Activated CD8-positive, alpha-beta T cell treated with anti-CD3 and anti-CD28 coated beads, Interleukin-2, amount 10 ng/mL, durations not matched to agents 7 days and 5 days (primary cell): ENCODE measurements at regions not wholly inside any gene's neighbourhood (a gene's known extent, or its start where the extent isn't known, plus 50 kb on each side); places are given as distances from the start of the nearest gene placed in this dataset.

Experiments used
- ATAC-seq: fragments of 150-1000 bp; cut with Tn5 transposase; one replicate; pipeline ENCODE4 v1.10.0; 2021; ENCODE audit warnings: moderate library complexity
- CTCF ChIA-PET: fragments of 350-600 bp; sonication (Branson Sonifier 250); formaldehyde crosslinking; loops from one replicate; lab custom pipeline; 2021; ENCODE audit warnings: antibody characterized with exemption; lab: Charles Lee
- POLR2A ChIA-PET: fragments of 350-600 bp; sonication (Branson Sonifier 250); formaldehyde crosslinking; loops from one replicate; lab custom pipeline; 2021; ENCODE audit warnings: antibody characterized with exemption; lab: Charles Lee
- DNase-seq: peaks from one replicate; pipeline ENCODE4 v3.0.0-alpha.2; 2020
- H3K27ac Mint-ChIP-seq: one replicate; pipeline ENCODE4 v1.8.0; 2021; ENCODE audit warnings: mild to moderate bottlenecking, mixed read lengths
- H3K27me3 Mint-ChIP-seq: one replicate; pipeline ENCODE4 v1.8.0; 2021; ENCODE audit warnings: low read depth, mixed read lengths
- H3K36me3 Mint-ChIP-seq: one replicate; pipeline ENCODE4 v1.8.0; 2021; ENCODE audit warnings: low read depth, mixed read lengths
- H3K4me1 Mint-ChIP-seq: one replicate; pipeline ENCODE4 v1.8.0; 2021; ENCODE audit warnings: low read depth, mixed read lengths
- H3K4me3 Mint-ChIP-seq: one replicate; pipeline ENCODE4 v1.8.0; 2021; ENCODE audit warnings: mild to moderate bottlenecking, mixed read lengths
- H3K9me3 Mint-ChIP-seq: one replicate; pipeline ENCODE4 v1.8.0; 2022; ENCODE audit warnings: mixed read lengths; ENCODE audit not compliant: insufficient read depth

- no peak for ATAC-seq
- no peaks in the 10 kb centered on the region for H3K9me3 Mint-ChIP-seq
- ChIA-PET POLR2A (no interaction called here), CTCF (no interaction called here)
- H3K27ac Mint-ChIP-seq = no peak overlapping the region
- H3K36me3 Mint-ChIP-seq = no peaks in the 10 kb centered on the region
- H3K4me3 Mint-ChIP-seq = no peak overlapping the region
- DNase-seq = no peak
- peaks cover 3% of the 10 kb centered on the region for H3K4me1 Mint-ChIP-seq
- peaks cover 14% of the 10 kb centered on the region for H3K27me3 Mint-ChIP-seq
These were observed 84.5 kb upstream of the IRS2 start for GRCh38 chr13:109870696-109871370.

GRCh38 chr13:109870274-109870673, 83.9 kb upstream of the IRS2 start:
- peaks cover 3% of the 10 kb centered on the region for H3K4me1 Mint-ChIP-seq
- no peaks in the 10 kb centered on the region for H3K9me3 Mint-ChIP-seq
- H3K27ac Mint-ChIP-seq = no peak overlapping the region
- ATAC-seq = no peak
- POLR2A ChIA-PET = no interaction called here
- H3K4me3 Mint-ChIP-seq = no peak overlapping the region
- peaks cover 14% of the 10 kb centered on the region for H3K27me3 Mint-ChIP-seq
- CTCF ChIA-PET = no interaction called here
- H3K36me3 Mint-ChIP-seq = no peaks in the 10 kb centered on the region
- DNase-seq = no peak

DNA sequence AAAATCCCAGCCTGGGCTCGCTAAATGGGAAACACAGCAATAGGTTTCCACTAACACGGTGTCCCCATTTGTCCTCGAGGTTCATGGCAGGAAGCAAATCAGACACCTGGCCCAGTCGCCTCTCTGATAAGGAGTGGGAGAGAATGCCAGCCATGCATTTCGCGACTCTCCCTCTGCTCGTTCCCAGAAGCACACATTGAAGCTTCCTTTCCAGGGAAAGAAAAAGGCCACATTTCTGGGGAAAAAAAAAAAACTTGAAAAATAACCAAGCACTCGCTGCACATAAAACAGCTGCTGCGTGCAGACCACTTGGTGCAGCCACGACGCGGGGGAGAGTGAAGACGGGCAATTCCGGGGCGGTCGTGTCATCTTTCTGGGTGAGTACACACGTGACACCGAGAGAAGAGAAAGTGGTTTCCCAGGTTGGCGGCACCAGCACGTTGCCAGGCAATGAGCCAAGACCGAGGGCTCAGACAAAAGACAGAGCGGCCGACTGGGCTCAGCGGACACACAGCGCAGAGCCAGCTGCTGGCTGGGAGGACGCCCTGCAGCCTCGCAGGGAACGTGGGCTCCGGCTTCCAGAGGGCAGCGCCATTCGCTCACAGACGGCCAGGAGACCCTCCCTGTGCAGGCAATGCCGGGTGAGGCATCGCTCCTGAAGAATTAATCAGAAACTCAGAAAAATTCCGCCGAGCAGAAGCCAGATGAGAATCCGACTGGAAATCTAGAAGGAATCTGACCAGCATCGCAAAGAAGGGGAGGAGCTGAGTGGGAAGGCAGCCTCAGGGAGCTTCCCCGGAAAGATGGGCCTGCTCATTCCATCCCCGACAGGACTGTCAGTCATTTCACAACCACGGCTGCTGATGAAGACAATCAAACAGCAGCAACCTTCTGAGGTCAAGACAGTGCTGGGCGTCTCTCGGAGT, 83.2 kb upstream of the IRS2 start:
- H3K27me3 Mint-ChIP-seq = peaks cover 14% of the 10 kb centered on the region
- ATAC-seq = peak; percentile 51
- CTCF ChIA-PET = no interaction called here

DNA sequence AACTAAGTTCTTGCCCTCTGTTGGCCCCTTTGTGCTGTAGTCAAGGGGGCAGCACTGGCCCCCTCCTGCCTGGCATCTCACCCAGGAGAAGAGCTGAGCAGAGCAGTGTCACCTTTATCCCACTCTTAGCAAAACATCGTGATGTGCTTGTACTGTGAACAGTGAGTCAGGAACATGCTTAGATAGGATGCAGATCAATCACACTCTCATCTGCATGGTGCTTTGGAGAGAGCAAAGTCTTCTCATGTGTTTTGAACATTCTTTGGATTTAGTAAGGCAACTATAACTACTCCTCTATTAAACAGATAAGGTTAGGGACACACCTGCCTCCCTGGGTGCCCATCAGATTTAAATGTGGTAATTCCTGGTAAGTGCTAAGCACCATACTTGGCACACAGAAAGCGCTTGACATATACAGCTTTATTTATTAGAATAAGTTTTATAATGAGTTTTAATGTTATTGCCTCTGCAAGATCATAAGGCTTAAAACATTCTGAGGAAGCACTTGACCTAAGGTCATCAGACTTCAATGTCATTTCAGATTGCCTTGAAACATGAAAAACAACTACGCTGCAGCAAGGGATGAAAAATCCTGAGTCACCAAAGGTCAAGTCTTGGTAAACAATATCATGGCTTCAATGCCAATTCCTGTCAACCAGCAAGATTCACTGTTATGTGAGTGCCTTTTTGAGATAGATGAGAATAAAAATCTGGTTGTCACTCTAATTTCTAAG, 82.4 kb upstream of the IRS2 start:
- ATAC-seq = no peak
- Mint-ChIP-seq H3K27me3 (peaks cover 14% of the 10 kb centered on the region), H3K4me3 (no peak overlapping the region), H3K36me3 (no peaks in the 10 kb centered on the region), H3K9me3 (no peaks in the 10 kb centered on the region), H3K4me1 (peaks cover 3% of the 10 kb centered on the region), H3K27ac (no peak overlapping the region)
- DNase-seq = no peak
- ChIA-PET POLR2A (no interaction called here), CTCF (no interaction called here)

More for the DNA sequence above, 83.2 kb upstream of the IRS2 start:
- H3K36me3 Mint-ChIP-seq = no peaks in the 10 kb centered on the region
- H3K27ac Mint-ChIP-seq = no peak overlapping the region
- H3K4me1 Mint-ChIP-seq = peaks cover 3% of the 10 kb centered on the region
- H3K4me3 Mint-ChIP-seq = peak overlapping the region; percentile 39
- DNase-seq = peak; percentile 39
- H3K9me3 Mint-ChIP-seq = no peaks in the 10 kb centered on the region
- POLR2A ChIA-PET = no interaction called here

GRCh38 chr13:109867766-109868165, 81.4 kb upstream of the IRS2 start:
- H3K4me1 Mint-ChIP-seq = peaks cover 3% of the 10 kb centered on the region
- no peaks in the 10 kb centered on the region for H3K36me3 Mint-ChIP-seq
- POLR2A ChIA-PET = no interaction called here
- CTCF ChIA-PET = no interaction called here
- peaks cover 17% of the 10 kb centered on the region for H3K27me3 Mint-ChIP-seq
- DNase-seq (no peak), ATAC-seq (no peak)
- no peaks in the 10 kb centered on the region for H3K9me3 Mint-ChIP-seq
- H3K4me3 Mint-ChIP-seq = no peak overlapping the region
- no peak overlapping the region for H3K27ac Mint-ChIP-seq

DNA sequence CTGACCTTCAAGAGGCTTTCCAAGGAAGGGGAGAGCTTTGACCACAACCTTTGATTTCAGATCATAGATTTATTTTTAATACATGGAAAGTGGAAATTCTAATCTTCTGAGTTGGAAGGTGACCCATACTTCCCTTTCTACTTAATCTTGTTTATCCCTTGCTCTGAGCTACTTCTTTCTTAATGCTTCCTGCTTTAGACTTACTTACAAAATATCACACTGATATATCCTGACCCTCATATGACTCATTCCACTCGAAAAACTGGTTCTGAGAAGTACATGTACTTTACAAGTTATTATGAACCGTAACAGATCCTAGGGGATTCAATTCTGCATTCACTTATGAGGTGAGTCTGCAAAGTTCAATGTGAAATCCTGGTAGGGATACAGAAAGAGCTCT, 76.2 kb upstream of the IRS2 start:
- ChIA-PET POLR2A (no interaction called here), CTCF (no interaction called here)
- no peak for DNase-seq
- Mint-ChIP-seq H3K9me3 (no peaks in the 10 kb centered on the region), H3K36me3 (no peaks in the 10 kb centered on the region), H3K27ac (no peak overlapping the region), H3K4me3 (no peak overlapping the region), H3K4me1 (no peaks in the 10 kb centered on the region), H3K27me3 (peaks cover 20% of the 10 kb centered on the region)
- no peak for ATAC-seq

DNA sequence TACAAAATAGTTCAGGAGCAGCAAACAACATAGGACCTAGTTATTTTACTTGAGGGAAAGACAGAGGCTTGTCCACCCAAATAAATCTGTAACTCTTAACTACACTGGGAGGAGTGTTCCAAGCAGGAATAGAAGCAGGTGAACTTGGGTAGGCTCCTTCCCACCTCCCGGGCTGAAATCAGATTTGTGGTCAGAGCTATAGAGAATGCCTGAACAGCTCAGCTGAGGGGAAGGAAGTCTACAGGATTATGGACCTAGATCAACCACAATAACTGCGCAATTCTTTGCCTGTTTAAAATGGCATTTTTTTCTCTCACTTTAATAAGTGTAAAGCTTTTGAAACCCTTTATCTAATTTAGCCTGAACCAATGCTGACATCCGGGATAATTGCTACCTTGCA, 73.5 kb upstream of the IRS2 start:
- H3K27me3 Mint-ChIP-seq = peaks cover 14% of the 10 kb centered on the region
- ATAC-seq = no peak
- POLR2A ChIA-PET = interaction anchor here (0.5 kb wide), 1 partner anchor 344 kb away, joined by 4 read pairs; no protein-coding TSS in a partner anchor
- CTCF ChIA-PET = no interaction called here
- no peaks in the 10 kb centered on the region for H3K9me3 Mint-ChIP-seq
- H3K36me3 Mint-ChIP-seq = no peaks in the 10 kb centered on the region
- no peak overlapping the region for H3K4me3 Mint-ChIP-seq
- DNase-seq = no peak
- no peak overlapping the region for H3K27ac Mint-ChIP-seq
- H3K4me1 Mint-ChIP-seq = no peaks in the 10 kb centered on the region

DNA sequence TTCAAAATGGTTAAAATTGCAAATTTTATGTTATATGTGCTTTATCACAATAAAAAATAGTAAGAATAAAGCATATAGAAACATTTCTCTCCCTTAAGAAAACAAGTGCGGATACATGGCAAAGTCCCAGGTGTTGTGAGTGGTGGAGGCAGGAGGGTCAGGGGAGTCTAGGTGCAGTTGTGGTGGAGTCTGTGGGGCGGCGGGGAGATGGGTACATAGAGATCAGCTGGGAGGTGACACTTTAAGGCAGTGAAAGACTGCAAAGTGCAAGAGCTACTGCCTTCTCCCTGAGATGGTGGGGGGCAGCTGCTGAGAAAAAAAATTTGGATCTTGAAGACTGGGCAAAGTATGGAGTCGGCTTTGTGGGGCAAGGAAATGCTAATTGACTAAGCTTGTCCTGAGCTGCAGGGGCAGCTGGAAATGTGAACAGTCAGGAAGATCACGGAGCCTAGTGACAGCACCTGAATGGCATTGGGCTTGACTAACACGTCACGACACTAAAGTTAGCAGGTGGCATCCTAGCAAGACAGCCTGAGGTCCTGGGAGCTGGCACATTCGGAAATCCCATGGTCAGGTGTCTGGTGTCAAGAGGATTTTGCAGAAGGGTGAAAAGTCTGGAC, 72.9 kb upstream of the IRS2 start:
- Mint-ChIP-seq H3K27ac (no peak overlapping the region), H3K4me1 (no peaks in the 10 kb centered on the region), H3K36me3 (no peaks in the 10 kb centered on the region), H3K4me3 (no peak overlapping the region), H3K27me3 (peaks cover 16% of the 10 kb centered on the region), H3K9me3 (no peaks in the 10 kb centered on the region)
- ATAC-seq (no peak), DNase-seq (no peak)
- ChIA-PET POLR2A (interaction anchor here (0.5 kb wide), 1 partner anchor 345 kb away, joined by 4 read pairs; no protein-coding TSS in a partner anchor), CTCF (no interaction called here)

DNA sequence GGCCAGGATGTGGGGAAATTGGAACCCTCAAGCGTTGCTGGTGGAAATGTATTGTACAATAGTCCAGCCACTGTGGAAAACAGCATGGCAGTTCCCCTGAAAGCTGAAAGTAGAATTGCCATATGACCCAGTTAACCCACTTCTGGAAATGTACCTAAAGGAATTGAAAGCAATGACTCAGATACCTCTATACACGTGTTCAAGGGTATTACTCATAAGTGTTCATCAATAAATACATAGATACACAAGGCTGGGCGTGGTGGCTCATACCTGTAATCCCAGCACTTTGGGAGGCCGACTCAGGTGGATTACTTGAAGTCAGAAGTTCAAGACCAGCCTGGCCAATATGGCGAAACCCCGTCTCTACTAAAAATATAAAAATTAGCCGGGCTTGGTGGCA, 71.9 kb upstream of the IRS2 start:
- H3K4me1 Mint-ChIP-seq = no peaks in the 10 kb centered on the region
- ChIA-PET POLR2A (no interaction called here), CTCF (no interaction called here)
- no peak overlapping the region for H3K27ac Mint-ChIP-seq
- H3K36me3 Mint-ChIP-seq = no peaks in the 10 kb centered on the region
- peaks cover 16% of the 10 kb centered on the region for H3K27me3 Mint-ChIP-seq
- H3K9me3 Mint-ChIP-seq = no peaks in the 10 kb centered on the region
- no peak for ATAC-seq
- DNase-seq = no peak
- no peak overlapping the region for H3K4me3 Mint-ChIP-seq

GRCh38 chr13:109857803-109858202, 71.4 kb upstream of the IRS2 start:
- Mint-ChIP-seq H3K4me3 (no peak overlapping the region), H3K36me3 (no peaks in the 10 kb centered on the region), H3K27ac (no peak overlapping the region), H3K9me3 (no peaks in the 10 kb centered on the region), H3K27me3 (peaks cover 14% of the 10 kb centered on the region), H3K4me1 (no peaks in the 10 kb centered on the region)
- ChIA-PET CTCF (no interaction called here), POLR2A (no interaction called here)
- DNase-seq (no peak), ATAC-seq (no peak)

- Mint-ChIP-seq H3K36me3 (no peaks in the 10 kb centered on the region), H3K27ac (no peak overlapping the region), H3K9me3 (no peaks in the 10 kb centered on the region), H3K4me1 (no peaks in the 10 kb centered on the region), H3K27me3 (peaks cover 14% of the 10 kb centered on the region), H3K4me3 (no peak overlapping the region)
- DNase-seq = no peak
- ATAC-seq = no peak
- CTCF ChIA-PET = no interaction called here
- POLR2A ChIA-PET = no interaction called here
These were observed 70.9 kb upstream of the IRS2 start for GRCh38 chr13:109857325-109857724.
